Upper lobe of left lung (tissue), 6 donors: ENCODE measurements at regions not wholly inside any gene's neighbourhood (a gene's known extent, or its start where the extent isn't known, plus 50 kb on each side); places are given as distances from the start of the nearest gene placed in this dataset.

Source experiments
- ATAC-seq, 2 donors: fragments of 200-7000 bp; cut with Tn5 transposase; one replicate each; pipeline ENCODE4 v1.9.1; 2022; ENCODE audit warnings: mild to moderate bottlenecking in 2 of 2, moderate library complexity in 2 of 2; ENCODE audit not compliant: low FRiP score in 2 of 2
- DNase-seq, 2 donors: peaks; one replicate each; pipeline ENCODE4 v3.0.0-alpha.2; 2019 to 2020
- H3K27ac ChIP-seq, 4 donors: fragments of 200-600 bp; sonication (generic); one replicate each; pipeline ENCODE4 v1.5.1; 2016 to 2019
- H3K27me3 ChIP-seq, 4 donors: fragments of 200-600 bp; sonication (generic); one replicate each; pipeline ENCODE4 v1.5.1; 2017 to 2019
- H3K36me3 ChIP-seq, 4 donors: fragments of 200-600 bp; sonication (generic); one replicate each; pipeline ENCODE4 v1.5.1; 2016 to 2019
- H3K4me1 ChIP-seq, 4 donors: fragments of 200-600 bp; sonication (generic); one replicate each; pipeline ENCODE4 v1.5.1; 2018 to 2019
- H3K4me3 ChIP-seq, 4 donors: fragments of 200-600 bp; sonication (generic); one replicate each; pipeline ENCODE4 v1.5.1; 2017 to 2019; ENCODE audit warnings: mild to moderate bottlenecking in 2 of 4, moderate library complexity in 1 of 4
- H3K9me3 ChIP-seq, 4 donors: fragments of 200-600 bp; sonication (generic); one replicate each; pipeline ENCODE4 v1.5.1; 2018 to 2019
- EP300 ChIP-seq, 4 donors: sonication (generic); formaldehyde crosslinking; IDR thresholded peaks; one replicate each; pipeline ENCODE4 v1.5.1; 2017; ENCODE audit warnings: antibody characterized with exemption in 4 of 4, control low read depth in 2 of 4
- POLR2A ChIP-seq, 4 donors: fragments of 450-650 bp; IDR thresholded peaks; one replicate each; pipeline ENCODE4 v1.5.1; 2016 to 2017; ENCODE audit warnings: antibody characterized with exemption in 4 of 4, mild to moderate bottlenecking in 2 of 4
- POLR2AphosphoS5 ChIP-seq, 2 donors: sonication (generic); formaldehyde crosslinking; IDR thresholded peaks; one replicate each; pipeline ENCODE4 v1.5.1; 2017; ENCODE audit warnings: antibody characterized with exemption in 2 of 2
- WGBS, 2 donors: methylation state at CpG; one replicate each; pipeline ENCODE4 v1.1.5; 2017 to 2018; 5-methylcytosine and 5-hydroxymethylcytosine counted together
- small RNA-seq, 4 donors: library from RNA; depleted of rRNA; stranded (forward); fragments of <200 nt; gene quantifications; one replicate each; pipeline ENCODE3, GENCODE V24; 2016
- TF ChIP-seq, protein P1 (sequence below), 6 experiments: fragments of 450-650 bp in 4 of 6; fragments of 200-600 bp in 2 of 6; sonication (generic) in 2 of 6; IDR thresholded peaks; one replicate each; pipeline ENCODE4 v1.5.1; 2016 to 2019; ENCODE audit warnings: antibody characterized with exemption in 6 of 6
- donor health status: DM: no; HTN: no; CAD: no; lungs with moderate emphysema.
- donor health status: DM: no; HTN: yes; CAD: no; lungs with severe emphysema.

DNA sequence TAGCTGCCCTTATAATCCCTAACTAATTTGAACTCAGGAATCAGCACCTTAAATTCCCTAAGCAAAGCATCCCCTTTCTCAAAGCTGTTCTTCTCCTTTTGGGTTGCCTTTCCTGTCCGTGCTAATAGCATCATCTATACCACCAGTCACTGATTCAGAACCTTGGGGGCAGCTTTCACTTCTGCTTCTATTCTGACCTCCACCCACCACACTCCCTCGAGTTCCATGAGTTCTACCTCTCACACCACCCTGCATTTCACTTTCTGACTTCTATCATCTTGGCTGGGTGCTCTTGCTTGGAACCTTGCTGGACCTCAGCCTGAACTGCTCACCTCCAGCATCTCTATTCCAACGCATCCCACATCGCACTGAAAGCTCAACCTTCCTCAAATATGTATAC is 55.4 kb upstream of the KCNMB2 start:
- H3K36me3 ChIP-seq: no peaks in the 10 kb centered on the region
- no peaks in the 10 kb centered on the region for H3K9me3 ChIP-seq
- DNase-seq: no peak
- no peak overlapping the region for H3K4me3 ChIP-seq
- H3K4me1 ChIP-seq: no peaks in the 10 kb centered on the region
- no peaks in the 10 kb centered on the region for H3K27me3 ChIP-seq
- no peak for ATAC-seq
- WGBS, 2 donors: 75 to 84% methylated on average over 4 of the region's 4 CpGs
- TF ChIP-seq POLR2AphosphoS5 (IDR thresholded peaks at IDR 0.05) (no peak), POLR2A (IDR thresholded peaks at IDR 0.05) (no peak), EP300 (IDR thresholded peaks at IDR 0.05) (no peak)
- TF ChIP-seq, protein P1, sequence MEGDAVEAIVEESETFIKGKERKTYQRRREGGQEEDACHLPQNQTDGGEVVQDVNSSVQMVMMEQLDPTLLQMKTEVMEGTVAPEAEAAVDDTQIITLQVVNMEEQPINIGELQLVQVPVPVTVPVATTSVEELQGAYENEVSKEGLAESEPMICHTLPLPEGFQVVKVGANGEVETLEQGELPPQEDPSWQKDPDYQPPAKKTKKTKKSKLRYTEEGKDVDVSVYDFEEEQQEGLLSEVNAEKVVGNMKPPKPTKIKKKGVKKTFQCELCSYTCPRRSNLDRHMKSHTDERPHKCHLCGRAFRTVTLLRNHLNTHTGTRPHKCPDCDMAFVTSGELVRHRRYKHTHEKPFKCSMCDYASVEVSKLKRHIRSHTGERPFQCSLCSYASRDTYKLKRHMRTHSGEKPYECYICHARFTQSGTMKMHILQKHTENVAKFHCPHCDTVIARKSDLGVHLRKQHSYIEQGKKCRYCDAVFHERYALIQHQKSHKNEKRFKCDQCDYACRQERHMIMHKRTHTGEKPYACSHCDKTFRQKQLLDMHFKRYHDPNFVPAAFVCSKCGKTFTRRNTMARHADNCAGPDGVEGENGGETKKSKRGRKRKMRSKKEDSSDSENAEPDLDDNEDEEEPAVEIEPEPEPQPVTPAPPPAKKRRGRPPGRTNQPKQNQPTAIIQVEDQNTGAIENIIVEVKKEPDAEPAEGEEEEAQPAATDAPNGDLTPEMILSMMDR (IDR thresholded peaks at IDR 0.05): no peak
- no peak overlapping the region for H3K27ac ChIP-seq

DNA sequence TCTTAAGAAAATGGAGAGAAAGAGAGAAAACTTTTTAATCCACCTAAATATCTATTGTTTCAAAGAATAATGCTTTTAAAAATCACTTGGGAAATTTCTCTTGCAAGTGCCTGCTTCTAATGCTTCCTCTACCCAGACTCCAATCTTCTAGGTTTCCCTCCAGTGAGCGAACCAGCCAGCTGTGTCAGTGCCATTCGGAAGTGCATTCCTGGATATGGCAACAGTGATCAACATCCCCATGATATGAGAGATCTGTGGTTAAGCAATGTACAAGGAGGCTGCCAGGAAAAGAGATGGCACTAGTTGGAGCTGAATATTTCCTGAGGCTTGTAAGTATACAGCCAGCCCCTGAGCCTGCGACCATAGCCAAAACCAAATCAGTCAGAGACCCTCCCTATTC is 53.3 kb upstream of the KCNMB2 start:
- no peak overlapping the region for H3K27ac ChIP-seq
- TF ChIP-seq POLR2AphosphoS5 (IDR thresholded peaks at IDR 0.05): no peak
- no peak for TF ChIP-seq EP300 (IDR thresholded peaks at IDR 0.05)
- no peak for TF ChIP-seq POLR2A (IDR thresholded peaks at IDR 0.05)
- TF ChIP-seq, protein P1 (IDR thresholded peaks at IDR 0.05): no peak
- no peak overlapping the region for H3K4me3 ChIP-seq
- H3K36me3 ChIP-seq: no peaks in the 10 kb centered on the region
- no peaks in the 10 kb centered on the region for H3K9me3 ChIP-seq
- no peak for DNase-seq
- no peaks in the 10 kb centered on the region for H3K4me1 ChIP-seq
- WGBS, 2 donors: 78 to 93% methylated on average over 3 of the region's 3 CpGs
- ATAC-seq: no peak
- H3K27me3 ChIP-seq: no peaks in the 10 kb centered on the region

DNA sequence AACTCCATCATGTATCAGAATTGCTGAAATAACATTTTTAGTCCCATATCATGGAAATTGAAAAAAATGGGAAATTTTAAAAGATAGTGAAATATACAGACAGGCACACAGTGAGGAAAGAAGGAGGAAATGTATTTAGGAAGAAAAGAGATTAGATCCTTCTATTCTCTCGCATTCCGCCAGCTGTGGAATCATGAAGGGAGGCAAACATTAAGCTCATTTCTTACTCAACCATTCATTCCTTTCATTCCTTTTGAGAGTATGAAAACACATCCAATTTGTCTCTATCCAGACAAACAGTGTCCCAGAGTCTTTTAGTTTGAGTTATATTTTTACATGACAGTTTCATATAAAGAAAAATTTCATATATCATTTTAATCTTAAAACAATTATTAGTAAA is 52.5 kb upstream of the KCNMB2 start:
- H3K4me3 ChIP-seq: no peak overlapping the region
- 79 to 84% methylated on average over 2 of the region's 2 CpGs for WGBS, 2 donors
- ATAC-seq (no peak), DNase-seq (no peak)
- TF ChIP-seq EP300 (IDR thresholded peaks at IDR 0.05) (no peak), POLR2A (IDR thresholded peaks at IDR 0.05) (no peak), POLR2AphosphoS5 (IDR thresholded peaks at IDR 0.05) (no peak)
- TF ChIP-seq, protein P1 (IDR thresholded peaks at IDR 0.05): no peak
- no peaks in the 10 kb centered on the region for H3K4me1 ChIP-seq
- H3K27ac ChIP-seq: no peak overlapping the region
- H3K9me3 ChIP-seq: no peaks in the 10 kb centered on the region
- no peaks in the 10 kb centered on the region for H3K27me3 ChIP-seq
- no peaks in the 10 kb centered on the region for H3K36me3 ChIP-seq

DNA sequence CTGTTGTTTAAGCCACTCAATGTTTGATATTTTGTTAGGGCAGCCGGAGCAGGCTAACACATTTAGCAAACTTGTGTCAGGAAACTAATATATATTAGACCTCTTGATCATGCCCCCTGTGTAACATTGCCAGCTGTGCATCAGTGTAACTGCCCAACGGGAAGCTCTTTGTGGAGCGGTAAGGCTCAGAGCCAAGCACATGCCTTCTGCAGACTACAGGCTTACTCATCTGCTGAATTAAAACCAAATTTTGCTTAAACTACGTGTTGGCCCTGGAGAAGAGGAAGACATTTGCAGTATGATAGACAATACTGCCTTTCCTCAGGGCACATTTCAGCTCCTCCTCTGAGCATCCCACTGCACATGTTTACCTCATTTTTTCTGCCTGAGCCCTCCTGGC is 50.5 kb upstream of the KCNMB2 start:
- no peak for TF ChIP-seq EP300 (IDR thresholded peaks at IDR 0.05)
- no peak for TF ChIP-seq POLR2A (IDR thresholded peaks at IDR 0.05)
- TF ChIP-seq, protein P1 (IDR thresholded peaks at IDR 0.05): no peak
- TF ChIP-seq POLR2AphosphoS5 (IDR thresholded peaks at IDR 0.05): no peak
- WGBS, 2 donors: 76 to 80% methylated on average over 4 of the region's 4 CpGs
- H3K4me3 ChIP-seq: no peak overlapping the region
- H3K27ac ChIP-seq: no peak overlapping the region
- H3K27me3 ChIP-seq: no peaks in the 10 kb centered on the region
- H3K9me3 ChIP-seq: no peaks in the 10 kb centered on the region
- DNase-seq (no peak), ATAC-seq (no peak)
- H3K36me3 ChIP-seq: no peaks in the 10 kb centered on the region
- no peaks in the 10 kb centered on the region for H3K4me1 ChIP-seq

Small RNA genes lying in the stretch of these regions (small RNA-seq; reads per million reads assigned to genes)
- gene RF00425 (0 reads per million in 4 donors), gene RN7SKP52 (0 reads per million in 4 donors), gene RNA5SP148 (0 reads per million in 4 donors), gene RNU6-1120P (0 reads per million in 4 donors)
